ENCODE measurements at regions not wholly inside any gene's neighbourhood (a gene's known extent, or its start where the extent isn't known, plus 50 kb on each side); places are given as distances from the start of the nearest gene placed in this dataset.

DNA sequence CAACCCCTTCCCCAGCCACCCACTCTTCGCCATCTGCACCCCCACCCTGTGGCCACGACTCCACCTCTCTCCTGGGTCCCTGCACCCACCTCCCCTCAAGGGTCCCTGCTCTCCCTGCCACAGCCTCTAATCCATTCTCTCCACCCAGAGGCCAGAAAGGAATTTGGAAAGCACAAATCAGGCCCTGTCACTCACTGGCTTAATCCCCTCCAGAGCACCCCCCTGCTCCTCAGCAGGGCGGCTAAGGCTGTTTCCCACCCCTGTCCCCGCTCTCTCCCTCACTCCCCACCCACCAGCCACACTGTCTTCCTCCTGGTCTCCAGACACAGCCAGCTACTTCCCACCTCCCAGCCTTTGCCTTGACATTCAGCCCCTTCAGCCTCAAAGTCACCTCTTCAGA is 150.0 kb upstream of the LINGO1 start:
- no peaks in the 10 kb centered on the region for H3K79me2 ChIP-seq (ENCODE audit: control insufficient read depth, insufficient read depth, low read length)
- no peak overlapping the region for H3K9ac ChIP-seq (ENCODE audit: low read length)
- no peak overlapping the region for H3K4me3 ChIP-seq (ENCODE audit: control extremely low read depth in 1 of 5, extremely low read depth in 1 of 5, insufficient read depth in 1 of 5, low read depth in 2 of 5, low read length in 4 of 5)
- no peak overlapping the region for H3K4me2 ChIP-seq (replicated peaks; ENCODE audit: low read depth, low read length, poor library complexity, severe bottlenecking)
- intact Hi-C loops (cut with micrococcal nuclease): no loop called here
- ChIA-PET CTCF (no interaction called here), POLR2A (no interaction called here)
- H3K27me3 ChIP-seq (replicated peaks in 1 of 4; ENCODE audit: control extremely low read depth in 1 of 4, control insufficient read depth in 3 of 4, insufficient read depth in 4 of 4, low read length in 3 of 4): no peaks in the 10 kb centered on the region
- no peak overlapping the region for H2AFZ ChIP-seq (ENCODE audit: insufficient read depth, low read depth, low read length, poor library complexity, severe bottlenecking)
- H3K27ac ChIP-seq (ENCODE audit: low read length in 2 of 2): no peak overlapping the region
- H4K20me1 ChIP-seq (ENCODE audit: control insufficient read depth, insufficient read depth, low read length, poor library complexity, severe bottlenecking): no peaks in the 10 kb centered on the region
- H3K36me3 ChIP-seq (replicated peaks in 1 of 2; ENCODE audit: control extremely low read depth in 1 of 2, control insufficient read depth in 1 of 2, extremely low read depth in 1 of 2, insufficient read depth in 2 of 2, low read length in 1 of 2): no peaks in the 10 kb centered on the region
- DNase-seq (no peak), ATAC-seq (ENCODE audit: low read depth) (no peak)
- no peaks in the 10 kb centered on the region for H3K4me1 Mint-ChIP-seq
- no peaks in the 10 kb centered on the region for H3K9me3 Mint-ChIP-seq (ENCODE audit: insufficient read depth)
- H3K27me3 Mint-ChIP-seq: peaks cover 15% of the 10 kb centered on the region
- H3K27ac Mint-ChIP-seq: no peak overlapping the region
- no peak overlapping the region for H3K4me3 Mint-ChIP-seq
- TF ChIP-seq, protein P1, sequence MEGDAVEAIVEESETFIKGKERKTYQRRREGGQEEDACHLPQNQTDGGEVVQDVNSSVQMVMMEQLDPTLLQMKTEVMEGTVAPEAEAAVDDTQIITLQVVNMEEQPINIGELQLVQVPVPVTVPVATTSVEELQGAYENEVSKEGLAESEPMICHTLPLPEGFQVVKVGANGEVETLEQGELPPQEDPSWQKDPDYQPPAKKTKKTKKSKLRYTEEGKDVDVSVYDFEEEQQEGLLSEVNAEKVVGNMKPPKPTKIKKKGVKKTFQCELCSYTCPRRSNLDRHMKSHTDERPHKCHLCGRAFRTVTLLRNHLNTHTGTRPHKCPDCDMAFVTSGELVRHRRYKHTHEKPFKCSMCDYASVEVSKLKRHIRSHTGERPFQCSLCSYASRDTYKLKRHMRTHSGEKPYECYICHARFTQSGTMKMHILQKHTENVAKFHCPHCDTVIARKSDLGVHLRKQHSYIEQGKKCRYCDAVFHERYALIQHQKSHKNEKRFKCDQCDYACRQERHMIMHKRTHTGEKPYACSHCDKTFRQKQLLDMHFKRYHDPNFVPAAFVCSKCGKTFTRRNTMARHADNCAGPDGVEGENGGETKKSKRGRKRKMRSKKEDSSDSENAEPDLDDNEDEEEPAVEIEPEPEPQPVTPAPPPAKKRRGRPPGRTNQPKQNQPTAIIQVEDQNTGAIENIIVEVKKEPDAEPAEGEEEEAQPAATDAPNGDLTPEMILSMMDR (IDR thresholded peaks at IDR 0.05): no peak
- TF ChIP-seq EZH2 (IDR thresholded peaks at IDR 0.05; ENCODE audit: borderline replicate concordance, insufficient read depth, low read depth, low read length, poor library complexity, severe bottlenecking): no peak
- peaks cover 0 to 24% (median 0%) of the 10 kb centered on the region in 3 donors for H3K9me3 ChIP-seq (ENCODE audit: control extremely low read depth in 1 of 3, control insufficient read depth in 2 of 3, insufficient read depth in 1 of 3, low read length in 2 of 3)
- WGBS (ENCODE audit: insufficient coverage): 75% methylated on average over 4 of the region's 4 CpGs
- no peaks in the 10 kb centered on the region for H3K4me1 ChIP-seq (ENCODE audit: control insufficient read depth in 2 of 2, insufficient read depth in 2 of 2, low read length in 2 of 2)

DNA sequence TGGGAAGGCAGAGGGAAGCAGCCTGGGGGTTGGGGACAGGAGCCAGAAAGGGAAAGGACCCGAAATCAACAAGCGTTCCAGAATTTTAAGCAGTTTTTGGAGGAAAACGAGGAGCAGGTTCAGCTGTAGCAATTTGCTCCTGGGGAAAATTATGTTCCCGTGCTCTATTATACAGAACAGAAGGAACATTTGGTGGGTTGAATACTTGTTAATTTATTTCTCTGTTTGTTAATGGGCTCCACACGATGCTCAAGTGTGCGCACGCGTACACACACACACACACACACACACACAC is 149.2 kb upstream of the LINGO1 start:
- ChIA-PET POLR2A (no interaction called here), CTCF (no interaction called here)
- Histone ChIP-seq H3K4me3 (ENCODE audit: control extremely low read depth in 1 of 5, extremely low read depth in 1 of 5, insufficient read depth in 1 of 5, low read depth in 2 of 5, low read length in 4 of 5) (no peak overlapping the region), H3K27ac (ENCODE audit: low read length in 2 of 2) (no peak overlapping the region), H3K79me2 (ENCODE audit: control insufficient read depth, insufficient read depth, low read length) (no peaks in the 10 kb centered on the region), H3K4me1 (ENCODE audit: control insufficient read depth in 2 of 2, insufficient read depth in 2 of 2, low read length in 2 of 2) (no peaks in the 10 kb centered on the region), H3K9me3 (ENCODE audit: control extremely low read depth in 1 of 3, control insufficient read depth in 2 of 3, insufficient read depth in 1 of 3, low read length in 2 of 3) (peaks cover 0 to 24% (median 0%) of the 10 kb centered on the region in 3 donors), H3K27me3 (replicated peaks in 1 of 4; ENCODE audit: control extremely low read depth in 1 of 4, control insufficient read depth in 3 of 4, insufficient read depth in 4 of 4, low read length in 3 of 4) (no peaks in the 10 kb centered on the region), H4K20me1 (ENCODE audit: control insufficient read depth, insufficient read depth, low read length, poor library complexity, severe bottlenecking) (no peaks in the 10 kb centered on the region), H3K4me2 (replicated peaks; ENCODE audit: low read depth, low read length, poor library complexity, severe bottlenecking) (no peak overlapping the region), H3K9ac (ENCODE audit: low read length) (no peak overlapping the region), H2AFZ (ENCODE audit: insufficient read depth, low read depth, low read length, poor library complexity, severe bottlenecking) (no peak overlapping the region), H3K36me3 (replicated peaks in 1 of 2; ENCODE audit: control extremely low read depth in 1 of 2, control insufficient read depth in 1 of 2, extremely low read depth in 1 of 2, insufficient read depth in 2 of 2, low read length in 1 of 2) (no peaks in the 10 kb centered on the region)
- no peak for DNase-seq
- Mint-ChIP-seq H3K4me1 (no peaks in the 10 kb centered on the region), H3K27ac (no peak overlapping the region), H3K9me3 (ENCODE audit: insufficient read depth) (no peaks in the 10 kb centered on the region), H3K27me3 (peaks cover 15% of the 10 kb centered on the region), H3K4me3 (no peak overlapping the region)
- ATAC-seq (ENCODE audit: low read depth): no peak
- TF ChIP-seq EZH2 (IDR thresholded peaks at IDR 0.05; ENCODE audit: borderline replicate concordance, insufficient read depth, low read depth, low read length, poor library complexity, severe bottlenecking): no peak
- TF ChIP-seq, protein P1 (IDR thresholded peaks at IDR 0.05): no peak
- intact Hi-C loops (cut with micrococcal nuclease): no loop called here
- 88% methylated on average over 3 of the region's 8 CpGs for WGBS (ENCODE audit: insufficient coverage)

All from B cell (primary cell).